HL-60/S4 treated with retinoic acid at 250 ng/mL for 4 days and 3 days (cell line): ENCODE measurements at regions not wholly inside any gene's neighbourhood (a gene's known extent, or its start where the extent isn't known, plus 50 kb on each side); places are given as distances from the start of the nearest gene placed in this dataset.

Experiments
- in situ Hi-C: fragments of 300-500 bp; cut with MboI; formaldehyde crosslinking; loops from 2 replicates; pipeline ENCODE4 v1.7.0; 2022; ENCODE audit warnings: low sequenced_read_pairs

GRCh38 chr2:16566701-16567100 is 98.9 kb downstream of the CYRIA start:
- in situ Hi-C loops = no loop called here

- in situ Hi-C loops = no loop called here
These were observed 100.2 kb downstream of the CYRIA start for GRCh38 chr2:16565481-16565880.

GRCh38 chr2:16561676-16562075 is 104.0 kb downstream of the CYRIA start:
- in situ Hi-C loops = no loop called here

GRCh38 chr2:16561251-16561650 is 104.4 kb downstream of the CYRIA start:
- in situ Hi-C loops = no loop called here

DNA sequence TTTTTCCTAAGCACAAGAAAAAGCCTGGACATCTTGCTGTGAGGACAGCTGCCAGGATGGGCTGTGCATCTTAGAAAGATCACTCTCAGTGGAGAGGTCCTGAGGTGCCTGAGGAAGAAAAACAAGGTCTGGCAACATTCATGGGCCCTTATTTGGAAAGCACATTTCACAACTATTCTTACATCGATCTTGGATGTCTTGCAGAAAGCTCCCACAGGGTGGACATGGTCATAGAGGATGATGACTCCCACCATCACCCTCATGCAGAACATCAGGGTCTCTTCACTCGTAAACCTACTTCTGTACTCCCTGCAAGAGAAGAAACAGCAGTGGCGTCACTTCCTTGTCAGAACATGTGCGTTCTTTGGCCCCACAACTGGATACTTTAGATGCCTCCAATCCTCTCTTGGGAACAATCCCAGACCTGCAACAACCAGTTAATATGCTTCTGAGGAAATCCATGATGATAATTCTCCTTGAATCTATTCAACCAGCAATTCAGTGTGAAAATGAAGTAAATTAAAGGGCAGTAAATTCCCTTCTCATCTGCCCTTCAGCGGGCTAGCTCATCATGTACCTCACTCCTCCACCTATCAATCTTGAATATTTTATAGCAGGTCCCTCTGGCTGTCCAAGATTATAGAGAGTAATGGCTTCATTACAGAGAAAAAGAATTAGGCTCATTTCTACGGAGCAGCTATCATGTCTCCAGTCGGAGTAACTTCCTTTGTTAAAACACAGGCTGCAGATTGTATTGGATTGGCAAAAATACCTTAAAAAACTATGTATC is 106.2 kb downstream of the CYRIA start:
- in situ Hi-C loops = no loop called here

GRCh38 chr2:16554060-16554583 is 111.5 kb downstream of the CYRIA start:
- in situ Hi-C loops = no loop called here

DNA sequence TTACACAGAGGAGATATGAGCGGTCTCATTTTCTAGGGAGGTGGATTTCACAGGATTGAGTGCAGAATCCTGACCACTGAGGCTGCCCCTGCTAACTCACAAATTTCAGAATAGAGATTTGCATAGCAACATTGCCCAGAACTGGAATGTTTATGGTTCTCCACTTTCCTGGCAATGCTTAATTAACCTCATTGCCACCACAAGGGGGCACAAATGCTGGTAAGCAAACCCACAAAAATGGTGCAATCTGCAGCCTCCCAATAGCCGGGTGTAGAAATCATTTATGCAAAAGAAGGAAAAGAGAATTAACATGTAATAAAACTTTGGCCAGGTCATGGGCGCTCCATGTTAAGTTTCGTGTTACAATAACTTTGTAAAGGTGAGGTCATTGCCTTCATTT is 112.4 kb downstream of the CYRIA start:
- in situ Hi-C loops = no loop called here

- in situ Hi-C loops = no loop called here
These were observed 113.4 kb downstream of the CYRIA start for GRCh38 chr2:16552202-16552601.

DNA sequence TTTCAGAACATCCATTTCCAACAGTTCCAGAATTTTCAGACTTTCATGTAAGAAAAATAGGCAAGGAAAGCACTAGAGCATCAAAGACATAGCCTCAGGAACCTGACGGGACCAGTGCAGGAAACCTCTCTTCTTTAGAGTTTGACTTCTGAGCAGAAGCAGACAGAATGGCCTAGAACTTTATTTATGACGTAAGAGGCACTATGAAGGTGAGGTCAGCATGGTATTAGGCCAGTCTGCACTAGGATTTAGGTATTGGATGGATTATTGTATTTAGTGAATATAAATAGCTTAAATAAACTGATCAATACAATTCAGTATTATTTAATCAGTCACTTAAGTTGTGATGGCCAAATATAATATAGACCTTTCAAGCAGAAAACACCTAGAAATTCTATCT is 117.6 kb downstream of the CYRIA start:
- in situ Hi-C loops = no loop called here

DNA sequence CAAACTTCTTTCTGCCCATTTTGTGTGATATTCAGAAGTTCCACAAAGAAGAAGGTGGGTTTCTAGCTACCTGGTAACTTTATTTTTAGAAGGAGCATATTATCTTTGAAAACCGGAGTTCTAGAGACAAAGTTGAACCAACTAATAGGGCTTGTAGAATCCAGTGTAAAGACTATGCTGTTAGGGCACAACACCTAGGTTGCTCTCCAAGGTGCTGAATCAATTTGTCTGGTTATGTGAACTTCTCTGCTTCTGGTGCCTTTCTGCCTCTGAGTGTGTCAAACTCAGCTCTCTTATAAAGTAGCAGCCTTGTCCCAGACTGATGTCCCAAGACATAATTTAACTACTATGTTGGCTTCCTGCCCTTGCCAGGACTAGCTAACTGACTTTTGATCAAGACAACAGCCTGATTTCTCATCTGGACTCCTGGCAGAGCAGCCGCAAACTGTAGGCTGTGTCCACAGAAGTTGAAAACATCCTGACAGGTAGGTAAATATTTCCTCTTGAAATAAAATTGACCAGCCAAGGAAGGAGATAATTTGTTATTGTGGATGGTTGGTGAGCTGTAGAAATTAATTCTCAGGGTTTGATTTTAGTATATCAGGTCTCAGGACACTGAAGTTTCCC is 119.4 kb downstream of the CYRIA start:
- in situ Hi-C loops = no loop called here

DNA sequence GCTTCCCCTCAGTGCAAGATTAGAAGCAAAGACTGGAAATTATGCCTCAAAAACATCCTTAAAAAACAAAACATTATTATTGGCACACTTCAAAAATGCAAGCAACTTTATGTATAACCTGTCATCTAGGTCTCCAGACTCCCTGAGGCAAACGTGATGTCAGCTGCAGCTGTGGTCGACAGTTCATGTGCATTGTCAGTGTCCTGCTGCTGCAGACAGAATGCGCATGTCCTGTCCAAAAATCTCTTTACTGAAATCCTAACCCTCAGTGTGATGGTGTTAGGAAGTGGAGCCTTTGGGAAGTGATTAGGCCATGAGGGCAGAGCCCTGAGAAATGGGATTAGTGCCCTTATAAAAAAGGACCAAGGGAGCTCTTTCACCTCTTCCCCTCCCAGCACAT is 126.9 kb downstream of the CYRIA start:
- in situ Hi-C loops = loop anchor here (10.0 kb wide), 1 partner anchor 216 kb away; no protein-coding TSS in a partner anchor

- in situ Hi-C loops = loop anchor here (10.0 kb wide), 1 partner anchor 217 kb away; no protein-coding TSS in a partner anchor
These were observed 128.3 kb downstream of the CYRIA start for GRCh38 chr2:16537347-16537746.

GRCh38 chr2:16526193-16526592 is 139.4 kb downstream of the CYRIA start:
- in situ Hi-C loops = no loop called here

- in situ Hi-C loops = no loop called here
These were observed 140.3 kb downstream of the CYRIA start for GRCh38 chr2:16525265-16525887.

- in situ Hi-C loops = no loop called here
These were observed 141.9 kb downstream of the CYRIA start for GRCh38 chr2:16523711-16524110.

- in situ Hi-C loops = no loop called here
These were observed 143.4 kb downstream of the CYRIA start for GRCh38 chr2:16522031-16522831.

- in situ Hi-C loops = no loop called here
These were observed 144.7 kb downstream of the CYRIA start for GRCh38 chr2:16520891-16521290.

DNA sequence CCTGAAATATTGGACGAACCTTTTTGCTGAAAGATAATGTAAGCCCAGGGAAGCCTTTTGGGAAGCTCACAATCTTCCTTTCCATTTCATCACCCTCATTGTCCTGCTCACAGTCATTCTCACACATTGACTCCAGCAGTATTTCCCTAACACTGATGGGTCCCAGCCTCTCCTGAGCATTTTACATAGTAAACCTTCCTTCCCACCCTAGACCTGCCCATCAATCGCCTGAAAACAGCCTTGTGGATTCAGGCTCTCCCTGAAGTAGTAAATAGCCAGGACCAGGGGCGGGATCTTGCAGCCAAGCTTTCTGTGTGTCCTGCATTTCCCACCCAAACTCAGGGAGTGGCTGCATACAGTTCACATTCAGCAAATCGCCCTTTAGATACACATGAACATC is 149.9 kb downstream of the CYRIA start:
- in situ Hi-C loops = no loop called here

DNA sequence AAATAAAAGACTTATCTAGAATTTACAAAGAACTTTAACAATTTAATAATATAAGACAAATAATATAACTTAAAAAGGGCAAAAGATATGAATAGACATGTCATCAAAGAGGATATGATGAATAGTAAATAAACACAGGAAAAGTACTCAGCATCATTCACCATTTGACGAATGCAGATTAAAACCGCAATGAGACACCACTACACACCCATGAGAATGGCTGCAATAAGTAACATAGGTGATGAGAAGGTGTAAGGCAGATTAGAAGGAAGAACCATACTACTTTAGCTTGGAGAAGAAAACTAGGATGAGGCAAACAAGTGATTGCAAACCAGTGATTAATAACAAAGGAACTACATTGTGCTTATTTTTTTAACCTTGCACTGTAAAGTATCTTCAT is 152.0 kb downstream of the CYRIA start:
- in situ Hi-C loops = no loop called here

DNA sequence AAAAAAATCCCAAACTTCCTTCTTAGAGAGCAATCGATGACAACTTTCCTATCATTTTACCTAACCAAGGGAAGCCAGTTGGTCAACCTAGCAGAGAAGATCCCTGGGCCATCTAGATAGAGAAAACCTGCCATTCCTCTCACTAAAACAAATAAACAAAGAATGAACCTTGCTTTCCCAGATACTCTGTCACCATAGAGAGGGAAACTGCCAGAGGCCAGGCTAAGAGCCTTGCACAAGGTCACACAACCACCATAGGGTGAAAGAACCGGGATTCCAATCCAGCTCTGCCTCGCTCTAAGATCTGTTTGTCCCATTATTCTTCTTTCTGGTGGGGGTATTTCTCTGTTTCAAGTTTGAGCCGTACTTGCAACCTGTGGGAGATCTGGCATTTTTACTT is 154.6 kb downstream of the CYRIA start:
- in situ Hi-C loops = no loop called here

DNA sequence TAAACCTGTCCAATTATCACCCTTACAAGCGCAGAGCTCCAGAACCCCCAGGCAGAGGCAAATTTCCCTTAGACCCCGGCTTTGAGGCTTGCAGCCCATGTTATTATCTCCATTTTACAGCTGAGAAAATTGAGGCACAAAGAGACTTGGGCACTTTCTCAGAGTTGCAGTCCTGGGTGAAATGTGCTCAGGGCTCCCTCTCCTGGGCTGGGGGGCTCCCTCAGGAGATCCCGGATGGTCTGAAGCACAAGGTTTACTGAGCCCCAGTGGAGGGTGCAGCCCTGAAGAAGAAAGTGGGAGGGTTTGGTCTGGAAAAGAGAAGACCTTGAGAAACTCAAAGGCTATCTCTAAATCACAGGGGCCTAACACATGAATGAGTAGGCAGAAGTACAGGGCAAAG is 156.6 kb downstream of the CYRIA start:
- in situ Hi-C loops = no loop called here
